ENCODE measurements at regions not wholly inside any gene's neighbourhood (a gene's known extent, or its start where the extent isn't known, plus 50 kb on each side); places are given as distances from the start of the nearest gene placed in this dataset.

GRCh38 chr20:39479196-39479810 lies 517.2 kb downstream of the DHX35 start:
- H3K27ac Mint-ChIP-seq: no peak overlapping the region
- Histone ChIP-seq H4K20me1 (replicated peaks; ENCODE audit: insufficient read depth) (no peaks in the 10 kb centered on the region), H3K27ac (ENCODE audit: low read depth) (no peak overlapping the region), H3K4me3 (no peak overlapping the region), H3K27me3 (ENCODE audit: insufficient read depth) (no peaks in the 10 kb centered on the region), H2AFZ (no peak overlapping the region), H3K9me2 (ENCODE audit: insufficient read depth) (peaks cover 4% of the 10 kb centered on the region; the same call in 1 of the 2 replicates), H3F3A (replicated peaks; ENCODE audit: low read depth) (no peaks in the 10 kb centered on the region), H3K79me2 (replicated peaks; ENCODE audit: insufficient read depth) (no peaks in the 10 kb centered on the region), H3K4me1 (ENCODE audit: insufficient read depth) (no peaks in the 10 kb centered on the region), H3K36me3 (ENCODE audit: insufficient read depth) (no peaks in the 10 kb centered on the region), H3K4me2 (no peak overlapping the region)
- H3K4me1 Mint-ChIP-seq: no peaks in the 10 kb centered on the region
- H3K27me3 Mint-ChIP-seq (ENCODE audit: insufficient read depth, low read depth, poor library complexity): peaks cover 3% of the 10 kb centered on the region
- no peak overlapping the region for H3K4me3 Mint-ChIP-seq
- no peaks in the 10 kb centered on the region for H3K9me3 Mint-ChIP-seq
- ATAC-seq: no peak
- DNase-seq (ENCODE audit: low spot score): no peak
- H3K36me3 Mint-ChIP-seq (ENCODE audit: low read depth): no peaks in the 10 kb centered on the region
- TF ChIP-seq ZNF462 (CRISPR knock-in tag; IDR thresholded peaks at IDR 0.05): no peak
- no peak for TF ChIP-seq CTCF (conservative IDR thresholded peaks at IDR 0.05; ENCODE audit: low read depth in 2 of 2)
- no peak for TF ChIP-seq JUNB (IDR thresholded peaks at IDR 0.05; ENCODE audit: unreplicated experiment)
- no peak for TF ChIP-seq ZNF114 (CRISPR knock-in tag; IDR thresholded peaks at IDR 0.05)
- TF ChIP-seq STAT1 (IDR thresholded peaks at IDR 0.05; ENCODE audit: unreplicated experiment): no peak
- no peak for TF ChIP-seq REST (IDR thresholded peaks at IDR 0.05; ENCODE audit: unreplicated experiment)
- TF ChIP-seq ETS1 (IDR thresholded peaks at IDR 0.05): no peak
- no peak for TF ChIP-seq ZNF331 (CRISPR knock-in tag; IDR thresholded peaks at IDR 0.05; ENCODE audit: low read depth)
- no peak for TF ChIP-seq EZH2 (IDR thresholded peaks at IDR 0.05; ENCODE audit: low read depth, unreplicated experiment)
- TF ChIP-seq NANOG (IDR thresholded peaks at IDR 0.05; ENCODE audit: borderline replicate concordance): no peak
- no peak for TF ChIP-seq CREB1 (CRISPR knock-in tag; IDR thresholded peaks at IDR 0.05; ENCODE audit: low read depth)
- TF ChIP-seq POLR2AphosphoS5 (IDR thresholded peaks at IDR 0.05; ENCODE audit: low read depth): no peak
